GM12878 (cell line): ENCODE measurements at regions not wholly inside any gene's neighbourhood (a gene's known extent, or its start where the extent isn't known, plus 50 kb on each side); places are given as distances from the start of the nearest gene placed in this dataset.

Experiments used
- ATAC-seq: fragments of 200-7000 bp; cut with Tn5 transposase; 3 replicates; pipeline ENCODE4 v1.9.1; 2020; ENCODE audit warnings: mild to moderate bottlenecking, moderate library complexity
- BruUV-seq: library from RNA; stranded (reverse); fragments of 400-500 nt; replicated peaks from 2 replicates; lab custom pipeline; 2021; lab: Mats Ljungman, UMichigan
- CTCF ChIA-PET: fragments of 300-600 bp; sonication (Branson Sonifier 250); formaldehyde crosslinking; extraction: SDS; loops from one replicate; lab custom pipeline; 2021; ENCODE audit warnings: inconsistent platforms; lab: Yijun Ruan, JAX
- POLR2A ChIA-PET: fragments of 350-600 bp; formaldehyde crosslinking; extraction: SDS; loops from one replicate; lab custom pipeline; 2021; ENCODE audit warnings: inconsistent platforms; lab: Charles Lee
- RAD21 ChIA-PET: fragments of 300-600 bp; sonication (Branson Sonifier 250); formaldehyde crosslinking; loops from one replicate; lab custom pipeline; 2023; ENCODE audit warnings: antibody characterized with exemption; ENCODE audit not compliant: unreplicated experiment; lab: Charles Lee
- SMC1A ChIA-PET: fragments of 300-600 bp; sonication (Branson Sonifier 250); formaldehyde crosslinking; loops from one replicate; lab custom pipeline; 2023; ENCODE audit not compliant: unreplicated experiment, uncharacterized antibody; lab: Charles Lee
- DNase-seq: peaks from one replicate; pipeline ENCODE4 v3.0.0-alpha.2; 2011; ENCODE audit warnings: low read depth, low spot score
- FAIRE-seq: peaks from 3 replicates; lab custom pipeline; 2011; peaks lifted over from hg19 to GRCh38; lab: Jason Lieb, UNC
- H2AFZ ChIP-seq: 2 replicates; pipeline ENCODE4 v1.6.0; 2011; ENCODE audit warnings: low read depth, low read length, control low read depth; ENCODE audit not compliant: control insufficient read depth
- H3K27ac ChIP-seq: 2 replicates; pipeline ENCODE4 v1.5.1; 2011; ENCODE audit warnings: control low read depth; ENCODE audit not compliant: control insufficient read depth, insufficient read depth
- H3K27me3 ChIP-seq, 2 experiments: replicated peaks in 1 of 2; 2 replicates each; pipeline versions ENCODE4 v1.6.0 to v1.6.1; 2011; ENCODE audit warnings: low read length in 1 of 2; ENCODE audit not compliant: control insufficient read depth in 2 of 2, insufficient read depth in 2 of 2
- H3K36me3 ChIP-seq, 2 experiments: 2 replicates each; pipeline ENCODE4 v1.5.1; 2011; ENCODE audit warnings: low read length in 1 of 2; ENCODE audit not compliant: control insufficient read depth in 2 of 2, insufficient read depth in 2 of 2
- H3K4me1 ChIP-seq: 2 replicates; pipeline ENCODE4 v1.6.1; 2011; ENCODE audit warnings: mild to moderate bottlenecking, low read length, moderate library complexity, mixed read lengths; ENCODE audit not compliant: control insufficient read depth, insufficient read depth
- H3K4me2 ChIP-seq: 2 replicates; pipeline ENCODE4 v1.6.0; 2011; ENCODE audit warnings: control low read depth; ENCODE audit not compliant: control insufficient read depth, insufficient read depth
- H3K4me3 ChIP-seq: fragments of 200-600 bp; sonication (generic); 2 replicates; pipeline ENCODE4 v1.5.1; 2016
- H3K79me2 ChIP-seq: 2 replicates; pipeline ENCODE4 v1.6.0; 2011; ENCODE audit warnings: low read length; ENCODE audit not compliant: control insufficient read depth, insufficient read depth
- H3K9ac ChIP-seq: 2 replicates; pipeline ENCODE4 v1.8.0; 2011; ENCODE audit warnings: low read length, control low read depth, mixed read lengths; ENCODE audit not compliant: control insufficient read depth, insufficient read depth
- H3K9me3 ChIP-seq: replicated peaks from 3 replicates; pipeline ENCODE4 v1.5.1; 2011; ENCODE audit warnings: mild to moderate bottlenecking, low read length; ENCODE audit not compliant: control insufficient read depth, insufficient read depth
- H4K20me1 ChIP-seq: 2 replicates; pipeline ENCODE4 v1.6.0; 2011; ENCODE audit not compliant: control insufficient read depth, insufficient read depth
- CUX1 ChIP-seq: IDR thresholded peaks from 2 replicates; pipeline ENCODE4 v1.6.1; 2012; ENCODE audit warnings: improper control_type of control experiment, low read depth, low read length; ENCODE audit not compliant: insufficient replicate concordance
- FOXM1 ChIP-seq: IDR thresholded peaks from 2 replicates; pipeline ENCODE4 v1.6.1; 2012; ENCODE audit warnings: low read depth, mild to moderate bottlenecking, inconsistent platforms, low read length, moderate library complexity
- NR2F1 ChIP-seq: fragments of 450-650 bp; conservative IDR thresholded peaks from 2 replicates; pipeline ENCODE4 v1.6.1; 2017; ENCODE audit warnings: mild to moderate bottlenecking
- RB1 ChIP-seq: fragments of 450-650 bp; formaldehyde crosslinking; IDR thresholded peaks from 2 replicates; pipeline ENCODE4 v1.6.1; 2017; ENCODE audit warnings: mild to moderate bottlenecking, borderline replicate concordance
- SREBF1 ChIP-seq: IDR thresholded peaks from 2 replicates; pipeline ENCODE4 v1.6.1; 2012; ENCODE audit warnings: mild to moderate bottlenecking, low read length
- TBL1XR1 ChIP-seq: IDR thresholded peaks from 2 replicates; pipeline ENCODE4 v1.6.1; 2012; ENCODE audit warnings: low read depth, low read length, improper control_type of control experiment
- WRNIP1 ChIP-seq: IDR thresholded peaks from 2 replicates; pipeline ENCODE4 v1.6.1; 2011; ENCODE audit warnings: low read depth, low read length, improper control_type of control experiment, borderline replicate concordance
- ZBED1 ChIP-seq: IDR thresholded peaks from 2 replicates; pipeline ENCODE4 v1.6.1; 2016; ENCODE audit warnings: borderline replicate concordance
- WGBS: methylation state at CpG from one replicate; pipeline ENCODE4 v1.1.6; 2016; ENCODE audit warnings: low lambda C conversion rate; ENCODE audit not compliant: insufficient replicate concordance, insufficient coverage; ENCODE audit errors: missing lambda C conversion rate; 5-methylcytosine and 5-hydroxymethylcytosine counted together
- in situ Hi-C: fragments of 300-500 bp; cut with MboI; formaldehyde crosslinking; loops from 9 replicates; pipeline ENCODE4 v1.14.3; 2018; ENCODE audit warnings: mixed read lengths
- intact Hi-C: fragments of 100-400 bp; cut with micrococcal nuclease; formaldehyde crosslinking; loops from one replicate; pipeline ENCODE4 v1.14.2; 2022; ENCODE audit not compliant: unreplicated experiment
- TF ChIP-seq, protein P1 (sequence below): fragments of 450-650 bp; formaldehyde crosslinking; IDR thresholded peaks from 2 replicates; pipeline ENCODE4 v1.4.0; 2022; ENCODE audit warnings: mild to moderate bottlenecking, moderate library complexity

- Histone ChIP-seq H3K4me1 (no peaks in the 10 kb centered on the region), H3K4me3 (no peak overlapping the region), H4K20me1 (no peaks in the 10 kb centered on the region), H2AFZ (no peak overlapping the region), H3K4me2 (no peak overlapping the region), H3K27me3 (no peaks in the 10 kb centered on the region), H3K79me2 (no peaks in the 10 kb centered on the region), H3K9ac (no peak overlapping the region), H3K9me3 (no peaks in the 10 kb centered on the region), H3K27ac (no peak overlapping the region), H3K36me3 (no peaks in the 10 kb centered on the region)
- in situ Hi-C loops (no loop called here), intact Hi-C loops (no loop called here)
- 60% methylated on average over 6 of the region's 9 CpGs for WGBS
- POLR2A ChIA-PET, result no interaction called here
- DNase-seq (no peak), FAIRE-seq (no peak), ATAC-seq (no peak)
- SMC1A ChIA-PET, result no interaction called here
- BruUV-seq, result no TSS peak
- TF ChIP-seq SREBF1 (no peak), WRNIP1 (no peak)
- CTCF ChIA-PET, result no interaction called here
- RAD21 ChIA-PET, result no interaction called here
Observed at GRCh38 chr18:78773819-78774218, 205.8 kb upstream of the SALL3 start.

GRCh38 chr18:78774741-78775141, 204.9 kb upstream of the SALL3 start:
- intact Hi-C loops, result no loop called here
- TF ChIP-seq CUX1, result no peak
- no peak for TF ChIP-seq TBL1XR1
- TF ChIP-seq FOXM1, result no peak
- TF ChIP-seq RB1, result no peak
- TF ChIP-seq, protein P1, sequence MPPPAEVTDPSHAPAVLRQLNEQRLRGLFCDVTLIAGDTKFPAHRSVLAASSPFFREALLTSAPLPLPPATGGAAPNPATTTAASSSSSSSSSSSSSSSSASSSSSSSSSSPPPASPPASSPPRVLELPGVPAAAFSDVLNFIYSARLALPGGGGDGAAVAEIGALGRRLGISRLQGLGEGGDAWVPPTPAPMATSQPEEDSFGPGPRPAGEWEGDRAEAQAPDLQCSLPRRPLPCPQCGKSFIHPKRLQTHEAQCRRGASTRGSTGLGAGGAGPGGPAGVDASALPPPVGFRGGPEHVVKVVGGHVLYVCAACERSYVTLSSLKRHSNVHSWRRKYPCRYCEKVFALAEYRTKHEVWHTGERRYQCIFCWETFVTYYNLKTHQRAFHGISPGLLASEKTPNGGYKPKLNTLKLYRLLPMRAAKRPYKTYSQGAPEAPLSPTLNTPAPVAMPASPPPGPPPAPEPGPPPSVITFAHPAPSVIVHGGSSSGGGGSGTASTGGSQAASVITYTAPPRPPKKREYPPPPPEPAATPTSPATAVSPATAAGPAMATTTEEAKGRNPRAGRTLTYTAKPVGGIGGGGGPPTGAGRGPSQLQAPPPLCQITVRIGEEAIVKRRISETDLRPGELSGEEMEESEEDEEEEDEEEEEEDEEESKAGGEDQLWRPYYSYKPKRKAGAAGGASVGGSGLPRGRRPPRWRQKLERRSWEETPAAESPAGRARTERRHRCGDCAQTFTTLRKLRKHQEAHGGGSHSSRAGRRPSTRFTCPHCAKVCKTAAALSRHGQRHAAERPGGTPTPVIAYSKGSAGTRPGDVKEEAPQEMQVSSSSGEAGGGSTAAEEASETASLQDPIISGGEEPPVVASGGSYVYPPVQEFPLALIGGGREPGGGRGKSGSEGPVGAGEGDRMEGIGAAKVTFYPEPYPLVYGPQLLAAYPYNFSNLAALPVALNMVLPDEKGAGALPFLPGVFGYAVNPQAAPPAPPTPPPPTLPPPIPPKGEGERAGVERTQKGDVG (CRISPR knock-in tag), result no peak
- TF ChIP-seq NR2F1, result no peak
- TF ChIP-seq ZBED1, result no peak

More at GRCh38 chr18:78774741-78775141, 204.9 kb upstream of the SALL3 start:
- Histone ChIP-seq H3K27me3 (no peaks in the 10 kb centered on the region), H3K36me3 (no peaks in the 10 kb centered on the region), H2AFZ (no peak overlapping the region), H3K79me2 (no peaks in the 10 kb centered on the region), H3K4me1 (no peaks in the 10 kb centered on the region), H3K27ac (no peak overlapping the region), H4K20me1 (no peaks in the 10 kb centered on the region), H3K9ac (no peak overlapping the region), H3K4me2 (no peak overlapping the region), H3K9me3 (no peaks in the 10 kb centered on the region), H3K4me3 (no peak overlapping the region)
- ChIA-PET POLR2A (no interaction called here), CTCF (no interaction called here), RAD21 (no interaction called here), SMC1A (no interaction called here)
- in situ Hi-C loops, result no loop called here
- ATAC-seq, result no peak
- BruUV-seq, result no TSS peak
- no peak for FAIRE-seq
- no peak for DNase-seq
- 57% methylated on average over 22 of the region's 22 CpGs for WGBS
